SK-N-SH (cell line): ENCODE measurements at regions not wholly inside any gene's neighbourhood (a gene's known extent, or its start where the extent isn't known, plus 50 kb on each side); places are given as distances from the start of the nearest gene placed in this dataset.

Experiments
- CTCF ChIA-PET: fragments of 300-600, 350-600 bp; formaldehyde crosslinking; extraction: SDS; loops from one replicate; lab custom pipeline; 2021; lab: Yijun Ruan, JAX
- POLR2A ChIA-PET: fragments of 350-600 bp; sonication (Branson Sonifier 250); formaldehyde crosslinking; extraction: SDS; loops from one replicate; lab custom pipeline; 2020; ENCODE audit warnings: antibody characterized with exemption, inconsistent platforms; lab: Yijun Ruan, JAX
- DNase-seq: peaks from one replicate; pipeline ENCODE4 v3.0.0; 2012
- H2AFZ ChIP-seq: fragments of 200-600 bp; sonication (generic); 2 replicates; pipeline ENCODE4 v1.8.1; 2016; ENCODE audit warnings: antibody characterized with exemption, mild to moderate bottlenecking, low read depth
- H3F3A ChIP-seq: fragments of 200-600 bp; sonication (generic); replicated peaks from 2 replicates; pipeline ENCODE3; 2016; ENCODE audit warnings: antibody characterized with exemption, mild to moderate bottlenecking; ENCODE audit not compliant: insufficient read depth
- H3K27ac ChIP-seq, 2 experiments: fragments of 200-500 bp in 1 of 2; fragments of 200-600 bp in 1 of 2; sonication (Bioruptor generic) in 1 of 2; sonication (generic), shearing (Covaris generic) in 1 of 2; 2 replicates each; pipeline versions ENCODE4 v1.5.1 to v1.6.1; 2014 to 2016; ENCODE audit warnings: low read depth in 2 of 2, inconsistent platforms in 1 of 2, low read length in 1 of 2, mild to moderate bottlenecking in 1 of 2, mixed read lengths in 1 of 2
- H3K27me3 ChIP-seq: fragments of 200-600 bp; sonication (generic), shearing (Covaris generic); 2 replicates; pipeline ENCODE4 v1.6.1; 2016; ENCODE audit warnings: mixed run types; ENCODE audit not compliant: insufficient read depth
- H3K36me3 ChIP-seq, 2 experiments: fragments of 200-500 bp in 1 of 2; fragments of 200-600 bp in 1 of 2; sonication (Bioruptor generic) in 1 of 2; sonication (generic) in 1 of 2; replicated peaks in 1 of 2; 2 replicates each; pipeline versions ENCODE3 to v1.5.1; 2014 to 2016; ENCODE audit warnings: low read length in 1 of 2, mild to moderate bottlenecking in 1 of 2; ENCODE audit not compliant: insufficient read depth in 2 of 2, control insufficient read depth in 1 of 2
- H3K4me1 ChIP-seq, 2 experiments: fragments of 200-500 bp in 1 of 2; fragments of 200-600 bp in 1 of 2; sonication (Bioruptor generic) in 1 of 2; sonication (generic), shearing (Covaris generic) in 1 of 2; 2 replicates each; pipeline versions ENCODE4 v1.5.1 to v1.6.1; 2014 to 2016; ENCODE audit warnings: low read depth in 1 of 2, low read length in 1 of 2, mixed run types in 1 of 2; ENCODE audit not compliant: insufficient read depth in 2 of 2, control insufficient read depth in 1 of 2
- H3K4me2 ChIP-seq: fragments of 200-600 bp; sonication (generic), shearing (Covaris generic); 2 replicates; pipeline ENCODE4 v1.6.1; 2017; ENCODE audit warnings: mixed run types
- H3K4me3 ChIP-seq, 2 experiments: fragments of 200-500 bp in 1 of 2; fragments of 200-600 bp in 1 of 2; sonication (Bioruptor generic) in 1 of 2; sonication (generic), shearing (Covaris generic) in 1 of 2; 2 replicates each; pipeline versions ENCODE4 v1.5.1 to v1.8.1; 2014 to 2016; ENCODE audit warnings: low read depth in 2 of 2, inconsistent platforms in 1 of 2, low read length in 1 of 2, mild to moderate bottlenecking in 1 of 2, mixed read lengths in 1 of 2, moderate library complexity in 1 of 2
- H3K79me2 ChIP-seq: fragments of 200-600 bp; sonication (generic); 2 replicates; pipeline ENCODE4 v1.8.1; 2017; ENCODE audit warnings: mild to moderate bottlenecking; ENCODE audit not compliant: insufficient read depth
- H3K9ac ChIP-seq: fragments of 200-600 bp; sonication (generic); 2 replicates; pipeline ENCODE4 v1.6.1; 2017; ENCODE audit warnings: mixed run types
- H3K9me2 ChIP-seq: fragments of 200-600 bp; sonication (generic); 2 replicates; pipeline ENCODE4 v1.6.1; 2017; ENCODE audit warnings: mixed run types
- H3K9me3 ChIP-seq: fragments of 200-600 bp; sonication (generic); 2 replicates; pipeline ENCODE4 v1.6.1; 2017; ENCODE audit warnings: mixed run types, mild to moderate bottlenecking, moderate library complexity
- H4K20me1 ChIP-seq: fragments of 200-600 bp; sonication (generic); 2 replicates; pipeline ENCODE4 v1.6.1; 2017; ENCODE audit warnings: mild to moderate bottlenecking, mixed run types; ENCODE audit not compliant: insufficient read depth
- EZH2phosphoT487 ChIP-seq: fragments of 200-600 bp; sonication (generic); IDR thresholded peaks from 2 replicates; pipeline ENCODE4 v1.6.1; 2017; ENCODE audit warnings: low read depth, mixed run types, mild to moderate bottlenecking, antibody characterized with exemption, moderate library complexity, borderline replicate concordance
- FOSL2 ChIP-seq: IDR thresholded peaks from 2 replicates; pipeline ENCODE4 v1.4.0; 2012; ENCODE audit warnings: low read depth, mild to moderate bottlenecking, moderate library complexity, borderline replicate concordance
- FOXJ3 ChIP-seq: sonication (generic); formaldehyde crosslinking; IDR thresholded peaks from 2 replicates; pipeline ENCODE4 v1.5.1; 2020; ENCODE audit warnings: mild to moderate bottlenecking, missing genetic modification reagents
- IRF3 ChIP-seq: fragments of 150-350 bp; IDR thresholded peaks from 2 replicates; pipeline ENCODE4 v1.6.1; 2016; ENCODE audit warnings: mild to moderate bottlenecking, low read depth, low read length
- MAX ChIP-seq: IDR thresholded peaks from 2 replicates; pipeline ENCODE4 v1.4.0; 2012; ENCODE audit warnings: low read depth
- MXI1 ChIP-seq: IDR thresholded peaks from 2 replicates; pipeline ENCODE4 v1.6.1; 2012; ENCODE audit warnings: mild to moderate bottlenecking, low read depth, low read length, improper control_type of control experiment
- NRF1 ChIP-seq: IDR thresholded peaks from 2 replicates; pipeline ENCODE4 v1.6.1; 2012; ENCODE audit warnings: low read depth, mild to moderate bottlenecking, low read length
- PBX3 ChIP-seq: IDR thresholded peaks from 2 replicates; pipeline ENCODE4; 2012
- POLR2AphosphoS5 ChIP-seq: IDR thresholded peaks from 2 replicates; pipeline ENCODE4 v1.6.1; 2012; ENCODE audit warnings: low read depth, low read length
- RAD21 ChIP-seq: IDR thresholded peaks from 2 replicates; pipeline ENCODE4 v1.6.1; 2012; ENCODE audit warnings: mild to moderate bottlenecking, low read length
- RCOR1 ChIP-seq: fragments of 150-350 bp; IDR thresholded peaks from 2 replicates; pipeline ENCODE4 v1.6.1; 2017; ENCODE audit warnings: antibody characterized with exemption, low read length
- SIN3A ChIP-seq: IDR thresholded peaks from 2 replicates; pipeline ENCODE4 v1.6.1; 2012; ENCODE audit warnings: low read depth, mild to moderate bottlenecking, low read length, moderate library complexity, borderline replicate concordance
- TAF1 ChIP-seq: IDR thresholded peaks from 2 replicates; pipeline ENCODE4 v1.6.1; 2012; ENCODE audit warnings: low read depth, mild to moderate bottlenecking, low read length, moderate library complexity, borderline replicate concordance
- TCF12 ChIP-seq: IDR thresholded peaks from 2 replicates; pipeline ENCODE4 v1.4.0; 2012
- TEAD4 ChIP-seq: IDR thresholded peaks from 2 replicates; pipeline ENCODE4 v1.4.0; 2012; ENCODE audit warnings: mild to moderate bottlenecking, borderline replicate concordance; ENCODE audit not compliant: insufficient read depth
- USF1 ChIP-seq: IDR thresholded peaks from 2 replicates; pipeline ENCODE4 v1.4.0; 2012; ENCODE audit warnings: low read depth, borderline replicate concordance
- USF2 ChIP-seq: fragments of 150-350 bp; IDR thresholded peaks from 2 replicates; pipeline ENCODE4 v1.6.1; 2017; ENCODE audit warnings: antibody characterized with exemption, low read length, low read depth, borderline replicate concordance
- ZBTB33 ChIP-seq: IDR thresholded peaks from 2 replicates; pipeline ENCODE4 v1.4.0; 2012; ENCODE audit warnings: low read depth, borderline replicate concordance
- WGBS: methylation state at CpG from one replicate; pipeline ENCODE4 v1.1.6; 2017; ENCODE audit warnings: low lambda C conversion rate; 5-methylcytosine and 5-hydroxymethylcytosine counted together

GRCh38 chr5:36360307-36360706 is 58.6 kb upstream of the RANBP3L start:
- ChIA-PET CTCF (no interaction called here), POLR2A (no interaction called here)
- Histone ChIP-seq H3K27ac (no peak overlapping the region), H3K4me1 (no peaks in the 10 kb centered on the region), H3K4me2 (no peak overlapping the region), H3K9ac (no peak overlapping the region), H3K79me2 (no peaks in the 10 kb centered on the region), H3K9me2 (no peaks in the 10 kb centered on the region), H3K36me3 (no peaks in the 10 kb centered on the region), H4K20me1 (no peaks in the 10 kb centered on the region), H3K4me3 (no peak overlapping the region), H3K9me3 (no peaks in the 10 kb centered on the region), H3F3A (no peaks in the 10 kb centered on the region), H2AFZ (no peak overlapping the region), H3K27me3 (no peaks in the 10 kb centered on the region)
- no peak for TF ChIP-seq TEAD4
- no peak for TF ChIP-seq IRF3
- TF ChIP-seq USF1: no peak
- no peak for TF ChIP-seq TCF12
- no peak for TF ChIP-seq TAF1
- no peak for TF ChIP-seq EZH2phosphoT487
- no peak for TF ChIP-seq POLR2AphosphoS5
- no peak for TF ChIP-seq USF2
- TF ChIP-seq FOSL2: no peak
- TF ChIP-seq NRF1: no peak
- TF ChIP-seq ZBTB33: no peak
- TF ChIP-seq FOXJ3 (CRISPR knock-in tag): no peak
- TF ChIP-seq RCOR1: no peak
- TF ChIP-seq MXI1: no peak
- TF ChIP-seq MAX: no peak
- no peak for TF ChIP-seq SIN3A
- TF ChIP-seq RAD21: no peak
- no peak for TF ChIP-seq PBX3
- no peak for DNase-seq
- 56% methylated on average over 1 of the region's 1 CpG for WGBS
